ENCODE measurements at regions not wholly inside any gene's neighbourhood (a gene's known extent, or its start where the extent isn't known, plus 50 kb on each side); places are given as distances from the start of the nearest gene placed in this dataset.

DNA sequence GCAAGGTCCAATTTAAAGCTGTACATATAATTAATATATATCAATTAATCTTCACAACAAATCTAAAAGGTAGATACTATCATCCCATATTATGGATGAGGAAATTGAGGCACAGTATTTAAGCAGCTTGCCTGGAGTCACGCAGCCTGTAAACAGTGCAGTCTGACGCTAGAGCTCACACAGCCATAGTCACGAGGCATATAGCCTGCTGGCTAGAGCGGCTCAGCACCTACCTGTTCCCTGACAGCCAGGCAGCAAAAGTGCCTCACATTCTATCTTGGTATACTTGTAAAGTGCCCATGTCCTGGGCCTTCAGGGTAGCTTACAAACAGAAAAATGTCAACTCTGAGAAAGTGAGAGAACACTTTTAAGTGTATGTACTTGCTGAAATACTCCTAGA is 222.6 kb upstream of the NEIL3 start:
- intact Hi-C loops (cut with micrococcal nuclease; ENCODE audit: unreplicated experiment) (no loop called here), in situ Hi-C loops (cut with HindIII; ENCODE audit: extremely low pct_ligation_motif_present, low pct_unique_long_range_greater_than_20kb) (no loop called here)
- no peak overlapping the region for H3K27ac ChIP-seq (ENCODE audit: extremely low read length, insufficient read depth, low read length)
- H4K20me1 ChIP-seq (ENCODE audit: insufficient read depth, low read length), result no peaks in the 10 kb centered on the region
- TF ChIP-seq ZNF761 (CRISPR knock-in tag; conservative IDR thresholded peaks at IDR 0.05) (no peak), TBL1XR1 (IDR thresholded peaks at IDR 0.05; ENCODE audit: borderline replicate concordance, low read length, partially characterized antibody) (no peak), TEF (CRISPR knock-in tag; IDR thresholded peaks at IDR 0.05) (no peak), SETDB1 (CRISPR knock-in tag; IDR thresholded peaks at IDR 0.05; ENCODE audit: borderline replicate concordance) (no peak), NFE2 (CRISPR knock-in tag; IDR thresholded peaks at IDR 0.05) (no peak), ZBTB21 (CRISPR knock-in tag; IDR thresholded peaks at IDR 0.05) (no peak), RELA (CRISPR knock-in tag; IDR thresholded peaks at IDR 0.05) (no peak), DBP (CRISPR knock-in tag; IDR thresholded peaks at IDR 0.05; ENCODE audit: not compliant biosample characterization) (no peak), ZSCAN20 (CRISPR knock-in tag; IDR thresholded peaks at IDR 0.05; ENCODE audit: borderline replicate concordance) (no peak)
- TF ChIP-seq, protein P1, sequence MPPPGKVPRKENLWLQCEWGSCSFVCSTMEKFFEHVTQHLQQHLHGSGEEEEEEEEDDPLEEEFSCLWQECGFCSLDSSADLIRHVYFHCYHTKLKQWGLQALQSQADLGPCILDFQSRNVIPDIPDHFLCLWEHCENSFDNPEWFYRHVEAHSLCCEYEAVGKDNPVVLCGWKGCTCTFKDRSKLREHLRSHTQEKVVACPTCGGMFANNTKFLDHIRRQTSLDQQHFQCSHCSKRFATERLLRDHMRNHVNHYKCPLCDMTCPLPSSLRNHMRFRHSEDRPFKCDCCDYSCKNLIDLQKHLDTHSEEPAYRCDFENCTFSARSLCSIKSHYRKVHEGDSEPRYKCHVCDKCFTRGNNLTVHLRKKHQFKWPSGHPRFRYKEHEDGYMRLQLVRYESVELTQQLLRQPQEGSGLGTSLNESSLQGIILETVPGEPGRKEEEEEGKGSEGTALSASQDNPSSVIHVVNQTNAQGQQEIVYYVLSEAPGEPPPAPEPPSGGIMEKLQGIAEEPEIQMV (CRISPR knock-in tag; IDR thresholded peaks at IDR 0.05; ENCODE audit: low read depth), result no peak
- TF ChIP-seq, protein P2, sequence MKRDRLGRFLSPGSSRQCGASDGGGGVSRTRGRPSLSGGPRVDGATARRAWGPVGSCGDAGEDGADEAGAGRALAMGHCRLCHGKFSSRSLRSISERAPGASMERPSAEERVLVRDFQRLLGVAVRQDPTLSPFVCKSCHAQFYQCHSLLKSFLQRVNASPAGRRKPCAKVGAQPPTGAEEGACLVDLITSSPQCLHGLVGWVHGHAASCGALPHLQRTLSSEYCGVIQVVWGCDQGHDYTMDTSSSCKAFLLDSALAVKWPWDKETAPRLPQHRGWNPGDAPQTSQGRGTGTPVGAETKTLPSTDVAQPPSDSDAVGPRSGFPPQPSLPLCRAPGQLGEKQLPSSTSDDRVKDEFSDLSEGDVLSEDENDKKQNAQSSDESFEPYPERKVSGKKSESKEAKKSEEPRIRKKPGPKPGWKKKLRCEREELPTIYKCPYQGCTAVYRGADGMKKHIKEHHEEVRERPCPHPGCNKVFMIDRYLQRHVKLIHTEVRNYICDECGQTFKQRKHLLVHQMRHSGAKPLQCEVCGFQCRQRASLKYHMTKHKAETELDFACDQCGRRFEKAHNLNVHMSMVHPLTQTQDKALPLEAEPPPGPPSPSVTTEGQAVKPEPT (CRISPR knock-in tag; IDR thresholded peaks at IDR 0.05; ENCODE audit: low read depth), result no peak
- TF ChIP-seq, protein P3, sequence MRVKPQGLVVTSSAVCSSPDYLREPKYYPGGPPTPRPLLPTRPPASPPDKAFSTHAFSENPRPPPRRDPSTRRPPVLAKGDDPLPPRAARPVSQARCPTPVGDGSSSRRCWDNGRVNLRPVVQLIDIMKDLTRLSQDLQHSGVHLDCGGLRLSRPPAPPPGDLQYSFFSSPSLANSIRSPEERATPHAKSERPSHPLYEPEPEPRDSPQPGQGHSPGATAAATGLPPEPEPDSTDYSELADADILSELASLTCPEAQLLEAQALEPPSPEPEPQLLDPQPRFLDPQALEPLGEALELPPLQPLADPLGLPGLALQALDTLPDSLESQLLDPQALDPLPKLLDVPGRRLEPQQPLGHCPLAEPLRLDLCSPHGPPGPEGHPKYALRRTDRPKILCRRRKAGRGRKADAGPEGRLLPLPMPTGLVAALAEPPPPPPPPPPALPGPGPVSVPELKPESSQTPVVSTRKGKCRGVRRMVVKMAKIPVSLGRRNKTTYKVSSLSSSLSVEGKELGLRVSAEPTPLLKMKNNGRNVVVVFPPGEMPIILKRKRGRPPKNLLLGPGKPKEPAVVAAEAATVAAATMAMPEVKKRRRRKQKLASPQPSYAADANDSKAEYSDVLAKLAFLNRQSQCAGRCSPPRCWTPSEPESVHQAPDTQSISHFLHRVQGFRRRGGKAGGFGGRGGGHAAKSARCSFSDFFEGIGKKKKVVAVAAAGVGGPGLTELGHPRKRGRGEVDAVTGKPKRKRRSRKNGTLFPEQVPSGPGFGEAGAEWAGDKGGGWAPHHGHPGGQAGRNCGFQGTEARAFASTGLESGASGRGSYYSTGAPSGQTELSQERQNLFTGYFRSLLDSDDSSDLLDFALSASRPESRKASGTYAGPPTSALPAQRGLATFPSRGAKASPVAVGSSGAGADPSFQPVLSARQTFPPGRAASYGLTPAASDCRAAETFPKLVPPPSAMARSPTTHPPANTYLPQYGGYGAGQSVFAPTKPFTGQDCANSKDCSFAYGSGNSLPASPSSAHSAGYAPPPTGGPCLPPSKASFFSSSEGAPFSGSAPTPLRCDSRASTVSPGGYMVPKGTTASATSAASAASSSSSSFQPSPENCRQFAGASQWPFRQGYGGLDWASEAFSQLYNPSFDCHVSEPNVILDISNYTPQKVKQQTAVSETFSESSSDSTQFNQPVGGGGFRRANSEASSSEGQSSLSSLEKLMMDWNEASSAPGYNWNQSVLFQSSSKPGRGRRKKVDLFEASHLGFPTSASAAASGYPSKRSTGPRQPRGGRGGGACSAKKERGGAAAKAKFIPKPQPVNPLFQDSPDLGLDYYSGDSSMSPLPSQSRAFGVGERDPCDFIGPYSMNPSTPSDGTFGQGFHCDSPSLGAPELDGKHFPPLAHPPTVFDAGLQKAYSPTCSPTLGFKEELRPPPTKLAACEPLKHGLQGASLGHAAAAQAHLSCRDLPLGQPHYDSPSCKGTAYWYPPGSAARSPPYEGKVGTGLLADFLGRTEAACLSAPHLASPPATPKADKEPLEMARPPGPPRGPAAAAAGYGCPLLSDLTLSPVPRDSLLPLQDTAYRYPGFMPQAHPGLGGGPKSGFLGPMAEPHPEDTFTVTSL (CRISPR knock-in tag; IDR thresholded peaks at IDR 0.05; ENCODE audit: borderline replicate concordance), result no peak
- 13% methylated on average over 4 of the region's 4 CpGs for WGBS (ENCODE audit: low lambda C conversion rate)
- H3K4me1 ChIP-seq (ENCODE audit: insufficient read depth, low read length), result no peaks in the 10 kb centered on the region
- no peak overlapping the region for H3K4me3 ChIP-seq (replicated peaks in 1 of 3; ENCODE audit: insufficient read depth in 1 of 3, low read depth in 2 of 3, low read length in 3 of 3)
- H3K79me2 ChIP-seq (ENCODE audit: insufficient read depth, low read length), result no peaks in the 10 kb centered on the region
- no peak overlapping the region for H2AFZ ChIP-seq (ENCODE audit: low read length)
- H3K36me3 ChIP-seq (replicated peaks in 1 of 2; ENCODE audit: control insufficient read depth in 1 of 2, insufficient read depth in 2 of 2, low read length in 2 of 2), result no peaks in the 10 kb centered on the region
- H3K4me2 ChIP-seq (ENCODE audit: low read depth, low read length), result no peak overlapping the region
- CTCF ChIA-PET (ENCODE audit: low intra/inter-chr PET ratio, low total read pairs), result no interaction called here
- no TSS peak for BruUV-seq (replicated peaks)
- POLR2A ChIA-PET, result no interaction called here
- H3K27me3 ChIP-seq (ENCODE audit: control insufficient read depth in 1 of 2, insufficient read depth in 2 of 2, low read length in 2 of 2), result no peaks in the 10 kb centered on the region
- no peak overlapping the region for H3K9ac ChIP-seq (ENCODE audit: insufficient read depth, low read depth, low read length)
- ATAC-seq, result no peak
- H3K9me3 ChIP-seq (ENCODE audit: low read length), result no peaks in the 10 kb centered on the region
- FAIRE-seq, result no peak
- DNase-seq (ENCODE audit: low spot score), result no peak
